ENCODE measurements at regions not wholly inside any gene's neighbourhood (a gene's known extent, or its start where the extent isn't known, plus 50 kb on each side); places are given as distances from the start of the nearest gene placed in this dataset.

DNA sequence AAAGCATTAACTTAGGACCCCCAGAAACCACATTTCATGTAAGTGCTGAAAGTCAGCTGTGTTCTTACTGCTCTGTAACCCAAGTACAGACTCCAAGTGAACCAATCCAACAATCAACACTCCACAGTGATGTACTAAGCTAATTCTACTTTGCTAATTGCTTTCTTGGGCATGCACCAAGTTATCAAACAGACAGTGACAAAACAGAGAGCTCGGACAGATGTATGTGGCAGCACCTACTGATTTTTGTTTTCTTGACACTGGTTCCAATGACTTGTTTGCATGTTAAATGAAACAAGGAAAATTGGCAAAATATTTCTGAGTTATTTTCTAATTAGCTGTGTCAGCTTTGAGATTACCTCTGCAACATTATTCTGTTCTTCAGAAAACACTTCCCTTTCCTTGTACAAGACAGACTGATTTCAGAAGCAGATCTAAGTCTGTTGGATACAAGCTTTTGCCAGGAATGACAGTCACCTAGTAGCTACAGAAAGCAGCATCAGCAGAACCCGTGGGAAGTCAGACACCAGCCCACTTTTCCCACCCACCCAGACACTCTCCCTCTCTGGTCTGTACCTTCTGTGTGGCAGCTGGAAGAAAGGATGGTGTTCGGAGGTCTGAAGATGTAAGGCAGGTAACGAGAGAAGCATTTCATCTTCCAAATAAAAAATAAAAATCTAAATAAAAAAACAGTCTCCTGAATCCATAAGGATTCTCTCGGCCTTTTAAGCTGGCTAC is 176.7 kb upstream of the PPP2R2B start:
- TF ChIP-seq SPI1 (IDR thresholded peaks at IDR 0.05; ENCODE audit: low read depth, low read length), result no peak
- TF ChIP-seq POLR2A (IDR thresholded peaks at IDR 0.05; ENCODE audit: low read depth, low read length), result no peak
- no peak for TF ChIP-seq POLR2AphosphoS5 (IDR thresholded peaks at IDR 0.05; ENCODE audit: low read depth, low read length)
- TF ChIP-seq POU2F2 (IDR thresholded peaks at IDR 0.05; ENCODE audit: low read depth, low read length), result no peak
- no peak for TF ChIP-seq PAX5 (IDR thresholded peaks at IDR 0.05; ENCODE audit: insufficient read depth, low read length, severe bottlenecking)
- no peak for TF ChIP-seq TAF1 (IDR thresholded peaks at IDR 0.05; ENCODE audit: low read depth, low read length)

Data from GM12891 (cell line).